BLaER1 (cell line): ENCODE measurements at regions not wholly inside any gene's neighbourhood (a gene's known extent, or its start where the extent isn't known, plus 50 kb on each side); places are given as distances from the start of the nearest gene placed in this dataset.
"Not testable (repeated sequence)": the region's sequence is repeated elsewhere in the genome, so short reads cannot be mapped to it uniquely, and the experiment has no call there.

ENCODE experiments used
- H3K27ac ChIP-seq: shearing (Covaris generic); formaldehyde crosslinking; 2 replicates; pipeline ENCODE4 v1.8.1; 2022
- H3K27me3 ChIP-seq: shearing (Covaris generic); formaldehyde crosslinking; 2 replicates; pipeline ENCODE4 v1.8.1; 2022
- H3K36me3 ChIP-seq: shearing (Covaris generic); formaldehyde crosslinking; 2 replicates; pipeline ENCODE4 v1.8.1; 2022
- H3K4me1 ChIP-seq: shearing (Covaris generic); formaldehyde crosslinking; 2 replicates; pipeline ENCODE4 v1.8.1; 2022
- H3K4me2 ChIP-seq: shearing (Covaris generic); formaldehyde crosslinking; 2 replicates; pipeline ENCODE4 v1.8.1; 2022
- H3K4me3 ChIP-seq: shearing (Covaris generic); formaldehyde crosslinking; 2 replicates; pipeline ENCODE4 v1.8.1; 2022
- H3K9ac ChIP-seq: shearing (Covaris generic); formaldehyde crosslinking; 2 replicates; pipeline ENCODE4 v1.8.1; 2022
- H3K9me3 ChIP-seq: shearing (Covaris generic); formaldehyde crosslinking; 2 replicates; pipeline ENCODE4 v1.8.1; 2022
- H4K20me1 ChIP-seq: shearing (Covaris generic); formaldehyde crosslinking; 2 replicates; pipeline ENCODE4 v1.8.1; 2022
- Cebpa-rat ChIP-seq: shearing (Covaris generic); IDR thresholded peaks from 2 replicates; pipeline ENCODE4 v1.8.1; 2022

DNA sequence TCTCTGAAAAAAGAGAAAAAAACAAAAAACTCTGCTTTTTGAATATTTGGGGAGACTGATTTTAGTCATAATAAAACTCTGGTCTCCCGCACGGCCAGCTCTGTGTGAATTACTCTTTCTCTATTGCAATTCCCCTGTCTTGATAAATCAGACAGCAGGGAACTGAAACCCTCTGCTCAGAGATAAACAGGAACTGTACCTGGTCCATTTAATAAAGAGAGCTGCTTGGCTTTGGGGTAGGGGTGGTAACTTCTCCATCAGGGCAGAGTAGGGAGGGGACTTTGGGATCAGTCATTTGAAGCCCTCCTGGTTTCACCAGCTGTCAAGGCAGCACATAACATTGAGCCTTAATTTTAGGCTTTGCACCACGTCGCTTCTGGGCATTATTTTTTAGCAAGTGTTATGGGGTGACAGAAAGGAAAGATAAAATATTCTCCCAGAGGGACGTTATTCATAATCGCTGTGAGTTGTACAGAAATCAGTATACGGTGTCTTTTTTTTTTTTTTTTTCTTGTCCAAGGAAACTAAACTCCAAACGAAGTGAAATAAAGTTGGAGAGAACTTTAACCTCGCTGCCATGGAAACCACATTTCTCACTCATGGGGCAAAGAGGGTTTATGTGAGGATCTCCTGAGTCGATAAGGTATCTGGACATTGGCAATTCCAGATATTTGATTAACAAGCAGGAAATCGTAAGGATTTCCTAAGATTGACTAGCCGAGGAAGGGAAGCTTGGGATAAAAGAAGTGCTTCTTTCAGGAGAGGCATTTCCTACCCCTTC is 99.0 kb upstream of the MRI1 start:
- no peaks in the 10 kb centered on the region for H3K27me3 ChIP-seq
- no peak overlapping the region for H3K27ac ChIP-seq
- no peaks in the 10 kb centered on the region for H3K9me3 ChIP-seq
- H3K9ac ChIP-seq = no peak overlapping the region
- no peak overlapping the region for H3K4me3 ChIP-seq
- no peak for TF ChIP-seq Cebpa-rat
- H3K36me3 ChIP-seq = no peaks in the 10 kb centered on the region
- H3K4me2 ChIP-seq = no peak overlapping the region
- no peaks in the 10 kb centered on the region for H4K20me1 ChIP-seq
- H3K4me1 ChIP-seq = peaks cover 24% of the 10 kb centered on the region

DNA sequence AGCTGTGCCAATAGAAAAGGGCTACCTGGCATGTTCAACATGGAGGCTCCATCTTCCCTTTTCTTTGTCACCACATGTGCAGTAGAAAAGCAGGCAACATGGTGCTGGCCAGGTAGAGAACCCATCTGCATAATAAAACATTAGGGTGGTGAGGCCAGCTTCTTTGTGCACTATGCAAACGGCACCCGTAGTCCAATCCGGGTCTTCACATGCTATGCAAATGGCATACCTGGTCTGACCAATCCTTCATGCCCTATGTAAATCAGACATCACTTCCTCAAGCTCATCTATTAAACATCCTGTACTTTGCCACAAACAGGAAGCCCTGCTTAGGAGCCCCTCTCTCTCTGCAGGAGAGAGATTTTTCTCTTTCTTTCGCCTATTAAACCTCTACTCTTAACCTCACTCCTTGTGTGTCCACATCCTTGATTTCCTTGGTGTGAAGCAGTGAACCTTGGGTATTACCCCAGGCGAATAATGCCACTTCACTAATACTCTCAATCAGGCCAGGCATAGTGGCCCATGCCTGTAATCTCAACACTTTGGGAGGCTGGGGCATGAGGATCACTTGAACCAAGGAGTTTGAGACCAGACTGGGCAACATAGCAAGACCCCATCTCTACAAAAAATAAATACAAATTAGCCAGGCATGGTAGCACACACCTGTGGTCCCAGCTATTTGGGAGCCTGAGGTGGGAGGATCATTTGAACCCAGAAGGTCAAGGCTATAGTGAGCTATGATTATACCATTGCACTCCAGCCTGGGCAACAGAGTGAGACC is 111.3 kb upstream of the MRI1 start:
- no peaks in the 10 kb centered on the region for H3K27me3 ChIP-seq
- no peaks in the 10 kb centered on the region for H4K20me1 ChIP-seq
- peaks cover 10% of the 10 kb centered on the region; the same call in 1 of the 2 replicates for H3K4me1 ChIP-seq
- no peak overlapping the region for H3K27ac ChIP-seq
- H3K4me2 ChIP-seq = no peak overlapping the region
- TF ChIP-seq Cebpa-rat = no peak
- no peak overlapping the region for H3K9ac ChIP-seq
- peaks cover 35% of the 10 kb centered on the region for H3K9me3 ChIP-seq
- no peaks in the 10 kb centered on the region for H3K36me3 ChIP-seq
- no peak overlapping the region for H3K4me3 ChIP-seq

DNA sequence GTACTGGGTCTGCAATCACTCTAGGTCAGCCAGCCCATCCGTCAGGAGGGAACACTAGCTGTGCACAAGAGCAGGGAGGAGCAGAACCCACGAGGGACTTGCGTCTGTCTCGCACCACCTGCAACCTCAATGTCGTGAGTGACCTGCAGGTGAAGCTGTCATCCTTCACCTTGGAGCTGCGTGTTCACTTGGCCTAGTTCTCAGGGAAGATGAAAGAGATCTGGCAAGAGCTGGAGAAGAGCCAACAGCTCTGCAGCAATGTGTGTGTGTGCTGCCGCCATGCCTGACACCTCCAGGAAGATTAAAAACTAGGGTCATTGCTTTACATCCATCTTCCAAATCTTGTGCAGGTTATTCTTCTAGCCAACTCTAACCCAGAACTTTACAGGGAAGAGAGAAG is 117.6 kb upstream of the MRI1 start:
- Histone ChIP-seq H3K9ac (no peak overlapping the region), H3K27me3 (no peaks in the 10 kb centered on the region), H4K20me1 (no peaks in the 10 kb centered on the region), H3K36me3 (no peaks in the 10 kb centered on the region), H3K4me3 (no peak overlapping the region), H3K27ac (no peak overlapping the region), H3K9me3 (peaks cover 8% of the 10 kb centered on the region; the same call in 1 of the 2 replicates), H3K4me2 (no peak overlapping the region), H3K4me1 (peaks cover 16% of the 10 kb centered on the region)
- no peak for TF ChIP-seq Cebpa-rat

DNA sequence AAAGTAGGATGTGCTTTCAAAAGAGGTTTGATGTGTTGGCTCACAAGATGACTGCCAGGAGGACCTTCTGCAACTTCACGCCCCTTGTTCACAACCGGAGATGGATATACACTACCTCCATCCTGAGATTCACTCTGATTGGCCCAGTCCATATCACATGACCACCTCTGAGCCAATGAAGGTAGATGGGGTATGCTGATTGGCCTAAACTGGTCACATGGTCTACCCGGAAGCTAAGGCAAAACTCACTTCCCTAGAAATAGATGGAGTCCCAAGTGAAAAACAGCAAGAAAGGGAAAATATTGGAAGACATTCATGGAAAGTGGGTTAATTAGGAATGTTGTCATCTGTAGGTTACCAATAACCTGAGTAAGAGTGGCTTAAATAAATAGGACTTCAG is 119.7 kb upstream of the MRI1 start:
- no peak for TF ChIP-seq Cebpa-rat
- no peak overlapping the region for H3K9ac ChIP-seq
- no peaks in the 10 kb centered on the region for H3K36me3 ChIP-seq
- no peaks in the 10 kb centered on the region for H4K20me1 ChIP-seq
- H3K4me2 ChIP-seq = no peak overlapping the region
- no peaks in the 10 kb centered on the region for H3K27me3 ChIP-seq
- H3K4me1 ChIP-seq = peaks cover 16% of the 10 kb centered on the region
- H3K4me3 ChIP-seq = no peak overlapping the region
- peaks cover 7% of the 10 kb centered on the region; the same call in 1 of the 2 replicates for H3K9me3 ChIP-seq
- H3K27ac ChIP-seq = no peak overlapping the region

DNA sequence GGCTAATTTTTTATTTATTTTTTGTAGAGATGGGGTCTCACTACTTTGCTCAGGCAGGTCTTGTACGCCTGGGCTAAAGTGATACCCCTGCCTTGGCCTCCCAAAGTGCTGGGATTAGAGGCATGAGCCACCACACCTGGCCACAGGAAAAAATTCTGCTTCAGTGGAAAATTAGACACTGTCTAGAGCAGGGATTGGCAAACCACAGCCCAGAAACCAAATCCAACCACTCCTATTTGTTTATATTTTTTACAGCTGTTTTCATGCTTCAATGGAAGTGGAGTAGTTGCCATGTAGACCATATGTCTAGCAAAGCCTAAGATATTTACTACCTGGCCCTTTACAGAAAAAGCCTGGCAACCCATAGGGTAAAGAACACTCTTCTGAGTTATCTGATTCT is 123.7 kb upstream of the MRI1 start:
- Histone ChIP-seq H3K36me3 (no peaks in the 10 kb centered on the region), H3K4me3 (no peak overlapping the region), H3K9me3 (peaks cover 13% of the 10 kb centered on the region; the same call in 1 of the 2 replicates), H4K20me1 (no peaks in the 10 kb centered on the region), H3K27me3 (no peaks in the 10 kb centered on the region), H3K27ac (no peak overlapping the region), H3K4me1 (peaks cover 16% of the 10 kb centered on the region), H3K9ac (no peak overlapping the region), H3K4me2 (no peak overlapping the region)
- no peak for TF ChIP-seq Cebpa-rat

DNA sequence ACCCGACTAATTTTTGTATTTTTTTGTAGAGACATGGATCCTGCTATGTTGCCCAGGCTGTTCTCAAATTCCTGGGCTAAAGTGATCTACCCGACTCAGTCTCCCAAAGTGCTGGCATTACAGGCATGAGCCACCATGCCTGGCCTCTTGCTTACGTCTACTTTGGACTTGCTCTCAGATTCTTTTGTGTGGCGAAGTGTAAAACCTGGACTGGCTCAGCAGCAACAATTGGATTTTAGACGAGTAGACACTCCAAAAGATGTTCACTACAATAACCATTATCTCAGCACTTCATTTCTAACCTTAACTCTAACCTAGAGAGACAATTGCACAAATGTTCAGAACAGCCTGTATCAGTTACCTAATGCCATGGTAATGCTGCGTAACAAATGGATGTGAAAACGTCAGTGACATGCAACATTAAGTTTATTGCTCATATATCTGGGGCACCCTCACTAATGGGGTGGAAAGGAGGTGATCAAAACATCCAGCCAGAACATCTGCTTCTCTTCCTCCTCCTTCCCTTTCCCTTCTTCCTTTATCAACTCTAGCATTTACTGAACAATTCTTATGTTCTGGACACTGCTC is 124.9 kb upstream of the MRI1 start:
- H3K27ac ChIP-seq = no peak overlapping the region
- peaks cover 11% of the 10 kb centered on the region; the same call in 1 of the 2 replicates for H3K9me3 ChIP-seq
- peaks cover 16% of the 10 kb centered on the region for H3K4me1 ChIP-seq
- H3K36me3 ChIP-seq = no peaks in the 10 kb centered on the region
- H3K4me2 ChIP-seq = no peak overlapping the region
- no peaks in the 10 kb centered on the region for H3K27me3 ChIP-seq
- TF ChIP-seq Cebpa-rat = no peak
- no peak overlapping the region for H3K9ac ChIP-seq
- H3K4me3 ChIP-seq = no peak overlapping the region
- H4K20me1 ChIP-seq = no peaks in the 10 kb centered on the region

DNA sequence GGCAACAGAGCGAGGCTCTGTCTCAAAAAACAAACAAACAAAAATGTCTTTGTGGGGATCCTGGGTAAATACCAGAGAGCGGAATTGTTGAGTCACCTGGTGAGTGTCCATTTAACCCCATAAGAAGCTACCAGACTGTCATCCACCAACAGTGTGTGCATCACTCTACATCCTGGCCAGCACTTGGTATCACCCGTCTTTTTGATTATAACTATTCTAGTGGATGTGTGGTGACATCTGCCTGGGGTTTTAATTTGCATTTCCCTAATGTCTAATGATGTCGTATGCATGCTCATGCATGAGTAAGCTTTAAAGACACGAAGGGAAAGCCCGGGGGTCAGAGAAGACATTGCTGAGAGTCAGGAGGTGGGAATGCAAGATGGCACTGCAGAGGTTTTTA is 126.7 kb upstream of the MRI1 start:
- H3K36me3 ChIP-seq = no peaks in the 10 kb centered on the region
- no peak overlapping the region for H3K27ac ChIP-seq
- no peak overlapping the region for H3K9ac ChIP-seq
- no peaks in the 10 kb centered on the region for H4K20me1 ChIP-seq
- no peak for TF ChIP-seq Cebpa-rat
- peaks cover 10% of the 10 kb centered on the region for H3K9me3 ChIP-seq
- H3K4me3 ChIP-seq = no peak overlapping the region
- no peaks in the 10 kb centered on the region for H3K27me3 ChIP-seq
- H3K4me2 ChIP-seq = no peak overlapping the region
- H3K4me1 ChIP-seq = peaks cover 13% of the 10 kb centered on the region

DNA sequence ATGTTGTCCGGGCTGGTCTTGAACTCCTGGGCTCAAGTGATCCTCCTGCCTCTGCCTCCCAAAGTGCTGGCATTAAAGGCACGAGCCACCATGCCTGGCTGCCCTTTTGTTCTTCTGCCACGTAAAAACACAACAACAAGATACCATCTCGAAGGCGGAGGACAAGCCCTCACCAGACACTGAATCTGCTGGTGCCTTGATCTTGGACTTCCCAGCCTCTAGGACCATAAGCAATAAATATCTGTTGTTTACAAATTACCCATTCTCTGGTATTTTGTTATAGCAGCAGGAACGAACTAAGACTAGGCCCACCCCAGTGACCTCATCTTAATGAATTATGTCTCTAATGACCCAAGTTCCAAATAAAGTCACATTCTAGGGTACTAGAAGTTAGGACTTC is 128.4 kb upstream of the CACNA1A start:
- Histone ChIP-seq H3K4me2 (no peak overlapping the region), H3K27me3 (no peaks in the 10 kb centered on the region), H3K4me1 (no peaks in the 10 kb centered on the region; the same call in 1 of the 2 replicates), H4K20me1 (no peaks in the 10 kb centered on the region), H3K9me3 (peaks cover 10% of the 10 kb centered on the region), H3K4me3 (no peak overlapping the region), H3K9ac (no peak overlapping the region), H3K27ac (no peak overlapping the region), H3K36me3 (no peaks in the 10 kb centered on the region)
- TF ChIP-seq Cebpa-rat = no peak

DNA sequence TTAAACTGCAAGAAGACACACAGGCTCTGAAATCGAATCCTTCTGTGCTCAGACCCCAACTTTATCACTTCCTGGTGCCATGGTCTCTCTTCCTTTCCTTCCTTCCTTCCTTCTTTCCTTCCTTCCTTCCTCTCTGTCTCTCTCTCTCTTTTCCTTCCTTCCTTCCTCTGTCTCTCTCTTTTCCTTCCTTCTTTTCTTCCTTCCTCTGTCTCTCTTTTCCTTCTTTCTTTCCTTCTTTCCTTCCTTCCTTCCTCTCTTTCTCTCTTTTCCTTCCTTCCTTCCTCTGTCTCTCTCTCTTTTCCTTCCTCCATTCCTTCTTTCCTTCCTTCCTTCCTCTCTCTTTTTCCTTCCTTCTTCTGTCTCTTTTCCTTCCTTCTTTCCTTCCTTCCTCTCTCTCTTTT is 127.2 kb upstream of the CACNA1A start:
- Histone ChIP-seq H3K27ac (no peak overlapping the region), H3K4me2 (no peak overlapping the region), H3K4me1 (no peaks in the 10 kb centered on the region), H3K9me3 (peaks cover 10% of the 10 kb centered on the region), H3K4me3 (no peak overlapping the region), H4K20me1 (no peaks in the 10 kb centered on the region), H3K27me3 (no peaks in the 10 kb centered on the region), H3K36me3 (no peaks in the 10 kb centered on the region), H3K9ac (no peak overlapping the region)
- TF ChIP-seq Cebpa-rat = no peak

DNA sequence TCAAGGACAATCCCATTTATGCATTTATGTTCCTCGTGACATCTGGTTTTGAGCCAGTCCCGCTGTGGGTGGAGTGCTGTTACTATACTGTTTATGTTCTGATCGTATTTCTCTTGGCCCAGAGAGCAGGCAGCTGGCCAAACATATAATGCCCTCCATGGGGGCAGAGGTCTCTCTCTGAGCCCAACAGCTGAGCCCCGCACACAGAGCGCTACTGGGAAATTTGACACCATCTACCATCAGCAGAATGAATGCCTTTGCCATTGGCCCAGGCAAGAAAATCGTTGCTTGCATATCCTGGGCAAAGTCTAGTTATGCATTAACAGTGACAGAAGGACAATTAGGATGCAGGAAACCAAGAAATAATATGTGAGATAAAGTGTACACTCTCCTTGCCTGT is 126.8 kb upstream of the CACNA1A start:
- no peaks in the 10 kb centered on the region for H3K36me3 ChIP-seq
- H3K4me2 ChIP-seq = no peak overlapping the region
- TF ChIP-seq Cebpa-rat = no peak

DNA sequence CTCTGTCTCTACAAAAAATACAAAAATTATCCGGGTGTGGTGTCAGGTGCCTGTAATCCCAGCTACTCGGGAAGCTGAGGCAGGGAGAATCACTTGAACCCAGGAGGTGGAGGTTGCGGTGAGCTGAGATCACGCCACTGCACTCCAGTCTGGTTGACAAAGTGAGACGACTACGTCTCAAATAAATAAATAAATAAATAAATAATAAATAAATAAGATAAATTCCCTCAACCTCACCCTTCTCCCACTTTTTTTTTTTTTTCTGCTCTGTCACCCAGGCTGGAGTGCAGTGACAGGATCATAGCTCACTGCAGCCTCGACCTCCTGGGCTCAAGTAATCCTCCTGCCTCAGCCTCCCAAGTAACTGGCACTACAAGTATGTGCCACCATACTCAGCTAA is 125.9 kb upstream of the CACNA1A start:
- H3K9ac ChIP-seq, H4K20me1 ChIP-seq, H3K27me3 ChIP-seq, H3K27ac ChIP-seq, H3K4me1 ChIP-seq, H3K9me3 ChIP-seq, H3K4me3 ChIP-seq, H3K4me2 ChIP-seq, H3K36me3 ChIP-seq: not testable (repeated sequence)

More for the DNA sequence above, 126.8 kb upstream of the CACNA1A start:
- Histone ChIP-seq H3K4me1 (no peaks in the 10 kb centered on the region), H4K20me1 (no peaks in the 10 kb centered on the region), H3K9me3 (peaks cover 10% of the 10 kb centered on the region), H3K27ac (no peak overlapping the region), H3K4me3 (no peak overlapping the region), H3K9ac (no peak overlapping the region), H3K27me3 (no peaks in the 10 kb centered on the region)
